Neutrophil (primary cell): ENCODE measurements at regions not wholly inside any gene's neighbourhood (a gene's known extent, or its start where the extent isn't known, plus 50 kb on each side); places are given as distances from the start of the nearest gene placed in this dataset.

Experiments used
- H3K27ac ChIP-seq: fragments of 200-600 bp; sonication (generic); 2 replicates; pipeline ENCODE4 v1.5.1; 2016; ENCODE audit warnings: mild to moderate bottlenecking, moderate library complexity
- H3K27me3 ChIP-seq: fragments of 200-600 bp; sonication (generic); 2 replicates; pipeline ENCODE4 v1.6.0; 2016; ENCODE audit warnings: mild to moderate bottlenecking
- H3K36me3 ChIP-seq: fragments of 200-600 bp; sonication (generic); 2 replicates; pipeline ENCODE4 v1.5.1; 2017
- H3K4me1 ChIP-seq, 2 experiments: fragments of 200-600 bp in 1 of 2; sonication (generic) in 1 of 2; 1 replicate in 1 of 2; 2 replicates in 1 of 2; pipeline versions ENCODE4 v1.5.1 to v1.6.1; 2013 to 2016; ENCODE audit warnings: low read depth in 1 of 2, low read length in 1 of 2, mild to moderate bottlenecking in 1 of 2, moderate library complexity in 1 of 2; ENCODE audit not compliant: control insufficient read depth in 1 of 2, insufficient read depth in 1 of 2
- H3K4me3 ChIP-seq, 2 experiments: fragments of 200-600 bp in 1 of 2; sonication (generic) in 1 of 2; 1 replicate in 1 of 2; 2 replicates in 1 of 2; pipeline ENCODE4 v1.5.1; 2013 to 2016; ENCODE audit warnings: low read depth in 1 of 2, low read length in 1 of 2, mild to moderate bottlenecking in 1 of 2, moderate library complexity in 1 of 2
- H3K9me3 ChIP-seq: fragments of 200-600 bp; sonication (generic); 2 replicates; pipeline ENCODE4 v1.5.1; 2016
- TF ChIP-seq, protein P1 (sequence below): fragments of 200-600 bp; sonication (generic); IDR thresholded peaks from 2 replicates; pipeline ENCODE4 v1.5.1; 2016; ENCODE audit warnings: antibody characterized with exemption

DNA sequence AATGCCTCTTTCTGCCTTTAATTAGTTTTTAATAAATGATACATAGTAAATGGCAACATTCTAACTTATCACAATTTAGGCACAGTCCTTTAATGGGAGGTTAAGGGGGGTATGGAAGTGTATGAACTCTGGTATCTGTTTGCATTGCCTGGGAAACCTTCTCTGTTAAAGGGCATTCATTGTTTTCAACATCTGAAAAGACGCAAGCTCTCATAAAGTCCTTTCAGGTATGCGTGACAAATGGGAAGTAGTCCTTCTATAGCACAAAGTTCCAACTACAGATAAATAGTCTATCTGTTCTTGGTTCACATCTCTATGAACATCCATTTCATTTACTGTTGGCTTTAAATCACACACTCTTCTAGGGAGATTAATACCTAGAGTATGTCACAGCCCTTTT is 298.0 kb upstream of the PMFBP1 start:
- no peaks in the 10 kb centered on the region for H3K27me3 ChIP-seq
- TF ChIP-seq, protein P1, sequence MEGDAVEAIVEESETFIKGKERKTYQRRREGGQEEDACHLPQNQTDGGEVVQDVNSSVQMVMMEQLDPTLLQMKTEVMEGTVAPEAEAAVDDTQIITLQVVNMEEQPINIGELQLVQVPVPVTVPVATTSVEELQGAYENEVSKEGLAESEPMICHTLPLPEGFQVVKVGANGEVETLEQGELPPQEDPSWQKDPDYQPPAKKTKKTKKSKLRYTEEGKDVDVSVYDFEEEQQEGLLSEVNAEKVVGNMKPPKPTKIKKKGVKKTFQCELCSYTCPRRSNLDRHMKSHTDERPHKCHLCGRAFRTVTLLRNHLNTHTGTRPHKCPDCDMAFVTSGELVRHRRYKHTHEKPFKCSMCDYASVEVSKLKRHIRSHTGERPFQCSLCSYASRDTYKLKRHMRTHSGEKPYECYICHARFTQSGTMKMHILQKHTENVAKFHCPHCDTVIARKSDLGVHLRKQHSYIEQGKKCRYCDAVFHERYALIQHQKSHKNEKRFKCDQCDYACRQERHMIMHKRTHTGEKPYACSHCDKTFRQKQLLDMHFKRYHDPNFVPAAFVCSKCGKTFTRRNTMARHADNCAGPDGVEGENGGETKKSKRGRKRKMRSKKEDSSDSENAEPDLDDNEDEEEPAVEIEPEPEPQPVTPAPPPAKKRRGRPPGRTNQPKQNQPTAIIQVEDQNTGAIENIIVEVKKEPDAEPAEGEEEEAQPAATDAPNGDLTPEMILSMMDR, result no peak
- H3K4me1 ChIP-seq, result no peaks in the 10 kb centered on the region

GRCh38 chr16:72468582-72468981 is 296.6 kb upstream of the PMFBP1 start:
- H3K4me3 ChIP-seq, result no peak overlapping the region
- no peaks in the 10 kb centered on the region for H3K27me3 ChIP-seq
- no peak overlapping the region for H3K27ac ChIP-seq
- TF ChIP-seq, protein P1, result no peak
- H3K36me3 ChIP-seq, result no peaks in the 10 kb centered on the region
- H3K4me1 ChIP-seq, result no peaks in the 10 kb centered on the region
- H3K9me3 ChIP-seq, result no peaks in the 10 kb centered on the region

More for the DNA sequence above, 298.0 kb upstream of the PMFBP1 start:
- H3K36me3 ChIP-seq, result no peaks in the 10 kb centered on the region
- no peak overlapping the region for H3K4me3 ChIP-seq
- H3K9me3 ChIP-seq, result no peaks in the 10 kb centered on the region
- H3K27ac ChIP-seq, result no peak overlapping the region

DNA sequence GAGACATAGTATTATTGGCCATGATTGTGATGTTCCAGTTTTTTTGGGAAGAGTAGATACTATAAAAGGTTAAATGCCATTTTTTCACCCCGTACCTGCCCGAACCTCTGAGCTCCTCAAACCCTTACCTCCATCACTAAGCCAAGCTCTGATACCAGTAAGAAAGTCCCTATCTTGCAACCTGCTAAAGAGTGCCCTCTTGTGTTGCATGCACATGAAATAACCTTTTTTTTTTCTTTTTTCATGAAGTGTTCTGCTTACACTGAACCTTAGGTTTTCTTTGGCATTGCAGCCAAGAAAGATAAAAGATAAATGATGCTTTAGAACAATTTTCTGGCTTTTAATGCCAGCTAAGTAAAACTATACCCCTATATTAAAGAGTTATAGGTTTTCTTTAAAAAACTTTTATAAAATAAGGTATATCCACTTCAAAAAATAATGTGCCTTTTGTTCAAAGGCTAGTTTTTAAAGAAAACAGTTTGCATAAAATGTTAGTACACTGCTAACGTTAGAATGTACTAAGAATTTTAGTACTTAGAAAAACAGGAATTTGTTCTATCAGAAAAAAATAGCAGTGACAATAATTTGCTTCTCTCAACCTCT is 295.3 kb upstream of the PMFBP1 start:
- H3K27me3 ChIP-seq, result no peaks in the 10 kb centered on the region
- H3K9me3 ChIP-seq, result no peaks in the 10 kb centered on the region
- TF ChIP-seq, protein P1, result no peak
- H3K4me3 ChIP-seq, result no peak overlapping the region
- H3K36me3 ChIP-seq, result no peaks in the 10 kb centered on the region
- H3K27ac ChIP-seq, result no peak overlapping the region
- H3K4me1 ChIP-seq, result no peaks in the 10 kb centered on the region

- Histone ChIP-seq H3K4me1 (no peaks in the 10 kb centered on the region), H3K9me3 (no peaks in the 10 kb centered on the region), H3K36me3 (no peaks in the 10 kb centered on the region), H3K4me3 (no peak overlapping the region), H3K27me3 (no peaks in the 10 kb centered on the region), H3K27ac (no peak overlapping the region)
- TF ChIP-seq, protein P1, result no peak
Measured at GRCh38 chr16:72464597-72465368, 292.8 kb upstream of the PMFBP1 start.

DNA sequence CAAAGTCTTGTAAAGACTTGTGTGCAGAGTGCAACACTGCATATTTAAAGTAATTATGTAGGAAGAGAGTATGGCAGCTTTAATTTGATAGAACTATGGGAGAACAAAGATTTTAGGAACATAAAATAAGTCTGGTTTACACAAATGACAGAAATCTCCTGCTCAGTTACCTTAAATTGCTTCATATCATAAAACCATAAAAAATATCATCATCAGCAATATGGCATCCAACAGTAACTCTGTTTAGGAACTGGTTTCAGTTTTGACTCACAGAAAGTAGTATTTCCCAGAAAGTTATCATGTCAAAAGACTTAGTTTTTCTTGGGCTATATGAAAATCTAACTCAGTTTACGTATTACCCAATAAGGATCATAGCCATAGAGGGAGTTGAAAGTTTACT is 292.1 kb upstream of the PMFBP1 start:
- Histone ChIP-seq H3K4me1 (no peaks in the 10 kb centered on the region), H3K36me3 (no peaks in the 10 kb centered on the region), H3K27me3 (no peaks in the 10 kb centered on the region), H3K27ac (no peak overlapping the region), H3K9me3 (no peaks in the 10 kb centered on the region), H3K4me3 (no peak overlapping the region)
- TF ChIP-seq, protein P1, result no peak
